Activated naive CD4-positive, alpha-beta T cell (primary cell): ENCODE measurements at regions not wholly inside any gene's neighbourhood (a gene's known extent, or its start where the extent isn't known, plus 50 kb on each side); places are given as distances from the start of the nearest gene placed in this dataset.

Experiments
- DNase-seq, 4 experiments: peaks; one replicate each; lab custom pipeline; 2025; lab: John Stamatoyannopoulos, UW

- no peak for DNase-seq
These were observed 397.6 kb upstream of the THBS1 start for GRCh38 chr15:39183164-39183881.

GRCh38 chr15:39184701-39185390, 396.0 kb upstream of the THBS1 start:
- DNase-seq, result no peak

- DNase-seq, result no peak
These were observed 392.6 kb upstream of the THBS1 start for GRCh38 chr15:39188314-39188713.

GRCh38 chr15:39188930-39189329, 391.9 kb upstream of the THBS1 start:
- no peak for DNase-seq

- DNase-seq, result no peak
These were observed 389.0 kb upstream of the THBS1 start for GRCh38 chr15:39191871-39192291.

- DNase-seq, result no peak
These were observed 388.5 kb upstream of the THBS1 start for GRCh38 chr15:39192351-39192750.

- DNase-seq, result no peak
These were observed 387.8 kb upstream of the THBS1 start for GRCh38 chr15:39192979-39193560.

- DNase-seq, result no peak
These were observed 387.3 kb upstream of the THBS1 start for GRCh38 chr15:39193611-39194010.

GRCh38 chr15:39194106-39194830, 386.6 kb upstream of the THBS1 start:
- no peak for DNase-seq

- no peak for DNase-seq
These were observed 384.9 kb upstream of the THBS1 start for GRCh38 chr15:39195961-39196486.

- no peak for DNase-seq
These were observed 382.6 kb upstream of the THBS1 start for GRCh38 chr15:39198044-39199000.

GRCh38 chr15:39199076-39199475, 381.8 kb upstream of the THBS1 start:
- DNase-seq, result no peak

- no peak for DNase-seq
These were observed 380.3 kb upstream of the THBS1 start for GRCh38 chr15:39200586-39200985.

GRCh38 chr15:39202641-39203040, 378.2 kb upstream of the THBS1 start:
- DNase-seq, result no peak

- no peak for DNase-seq
These were observed 376.8 kb upstream of the THBS1 start for GRCh38 chr15:39204031-39204430.

- no peak for DNase-seq
These were observed 375.8 kb upstream of the THBS1 start for GRCh38 chr15:39205081-39205480.

GRCh38 chr15:39205506-39206371, 375.1 kb upstream of the THBS1 start:
- DNase-seq, result no peak

- DNase-seq, result no peak
These were observed 373.3 kb upstream of the THBS1 start for GRCh38 chr15:39207532-39208115.

- no peak for DNase-seq
These were observed 372.7 kb upstream of the THBS1 start for GRCh38 chr15:39208187-39208586.
